NCI-H1092 (cell line): ENCODE measurements at regions not wholly inside any gene's neighbourhood (a gene's known extent, or its start where the extent isn't known, plus 50 kb on each side); places are given as distances from the start of the nearest gene placed in this dataset.

Source experiments
- DNase-seq: peaks from one replicate; lab custom pipeline; 2025; lab: John Stamatoyannopoulos, UW

GRCh38 chr7:51366930-51367613 lies 50.5 kb upstream of the COBL start:
- DNase-seq, result peak; percentile 45
